ENCODE measurements at regions not wholly inside any gene's neighbourhood (a gene's known extent, or its start where the extent isn't known, plus 50 kb on each side); places are given as distances from the start of the nearest gene placed in this dataset.

- no peak overlapping the region for H2AK5ac ChIP-seq (ENCODE audit: low read length)
- no peak overlapping the region for H3K56ac ChIP-seq (ENCODE audit: low read length)
- no peak overlapping the region for H3K18ac ChIP-seq (ENCODE audit: low read length)
- H3K23ac ChIP-seq (ENCODE audit: low read length) = no peak overlapping the region
- no peaks in the 10 kb centered on the region for H3K4me1 ChIP-seq (ENCODE audit: control insufficient read depth, low read depth, low read length)
- H2BK15ac ChIP-seq (replicated peaks; ENCODE audit: low read depth) = no peak overlapping the region
- H3K4ac ChIP-seq (ENCODE audit: low read depth, low read length) = no peak overlapping the region
- H4K5ac ChIP-seq (ENCODE audit: low read length) = no peak overlapping the region
- no peak overlapping the region for H2BK120ac ChIP-seq (ENCODE audit: low read depth, low read length)
- H3K27me3 ChIP-seq (ENCODE audit: insufficient read depth, low read length, poor library complexity) = no peaks in the 10 kb centered on the region
- no peak overlapping the region for H3K9ac ChIP-seq (ENCODE audit: low read length)
- no peak overlapping the region for H2BK5ac ChIP-seq (ENCODE audit: low read length)
- H3K4me3 ChIP-seq (ENCODE audit: low read length) = no peak overlapping the region
- H3K27ac ChIP-seq (ENCODE audit: low read depth, low read length) = no peak overlapping the region
- no peak overlapping the region for H3K4me2 ChIP-seq (ENCODE audit: low read length)
- WGBS (ENCODE audit: extremely low coverage, insufficient coverage, low lambda C conversion rate) = no CpG with 5 or more reads among the region's 11 CpGs
- DNase-seq = no peak
- no peaks in the 10 kb centered on the region for H3K79me1 ChIP-seq (ENCODE audit: low read length)
- H3K79me2 ChIP-seq (ENCODE audit: control insufficient read depth, insufficient read depth, low read length) = no peaks in the 10 kb centered on the region
- H4K8ac ChIP-seq (ENCODE audit: low read depth, low read length) = no peak overlapping the region
- no peaks in the 10 kb centered on the region for H3K36me3 ChIP-seq (ENCODE audit: control insufficient read depth, insufficient read depth, low read length)
Measured at GRCh38 chr5:135239453-135240282, 159.4 kb downstream of the MACROH2A1 start.

GRCh38 chr5:135238622-135239452, 160.2 kb downstream of the MACROH2A1 start:
- Histone ChIP-seq H4K8ac (ENCODE audit: low read depth, low read length) (no peak overlapping the region), H3K79me2 (ENCODE audit: control insufficient read depth, insufficient read depth, low read length) (no peaks in the 10 kb centered on the region), H4K5ac (ENCODE audit: low read length) (no peak overlapping the region), H3K36me3 (ENCODE audit: control insufficient read depth, insufficient read depth, low read length) (no peaks in the 10 kb centered on the region), H2BK15ac (replicated peaks; ENCODE audit: low read depth) (no peak overlapping the region), H3K56ac (ENCODE audit: low read length) (no peak overlapping the region), H3K79me1 (ENCODE audit: low read length) (no peaks in the 10 kb centered on the region), H3K27ac (ENCODE audit: low read depth, low read length) (no peak overlapping the region), H2BK120ac (ENCODE audit: low read depth, low read length) (no peak overlapping the region), H2BK5ac (ENCODE audit: low read length) (no peak overlapping the region), H3K4me3 (ENCODE audit: low read length) (no peak overlapping the region), H3K27me3 (ENCODE audit: insufficient read depth, low read length, poor library complexity) (no peaks in the 10 kb centered on the region), H2AK5ac (ENCODE audit: low read length) (no peak overlapping the region), H3K4me2 (ENCODE audit: low read length) (no peak overlapping the region), H3K23ac (ENCODE audit: low read length) (no peak overlapping the region), H3K9ac (ENCODE audit: low read length) (no peak overlapping the region), H3K4ac (ENCODE audit: low read depth, low read length) (no peak overlapping the region), H3K4me1 (ENCODE audit: control insufficient read depth, low read depth, low read length) (no peaks in the 10 kb centered on the region), H3K18ac (ENCODE audit: low read length) (no peak overlapping the region)
- no peak for DNase-seq
- WGBS (ENCODE audit: extremely low coverage, insufficient coverage, low lambda C conversion rate) = no CpG with 5 or more reads among the region's 11 CpGs

GRCh38 chr5:135237748-135238103, 161.3 kb downstream of the MACROH2A1 start:
- Histone ChIP-seq H3K36me3 (ENCODE audit: control insufficient read depth, insufficient read depth, low read length) (no peaks in the 10 kb centered on the region), H3K79me1 (ENCODE audit: low read length) (no peaks in the 10 kb centered on the region), H3K27ac (ENCODE audit: low read depth, low read length) (no peak overlapping the region), H3K4me3 (ENCODE audit: low read length) (no peak overlapping the region), H3K27me3 (ENCODE audit: insufficient read depth, low read length, poor library complexity) (no peaks in the 10 kb centered on the region), H3K4me2 (ENCODE audit: low read length) (no peak overlapping the region), H3K18ac (ENCODE audit: low read length) (no peak overlapping the region), H3K23ac (ENCODE audit: low read length) (no peak overlapping the region), H2BK120ac (ENCODE audit: low read depth, low read length) (no peak overlapping the region), H2BK5ac (ENCODE audit: low read length) (no peak overlapping the region), H3K4ac (ENCODE audit: low read depth, low read length) (no peak overlapping the region), H3K4me1 (ENCODE audit: control insufficient read depth, low read depth, low read length) (no peaks in the 10 kb centered on the region), H3K79me2 (ENCODE audit: control insufficient read depth, insufficient read depth, low read length) (no peaks in the 10 kb centered on the region), H4K8ac (ENCODE audit: low read depth, low read length) (no peak overlapping the region), H4K5ac (ENCODE audit: low read length) (no peak overlapping the region), H2AK5ac (ENCODE audit: low read length) (no peak overlapping the region), H2BK15ac (replicated peaks; ENCODE audit: low read depth) (no peak overlapping the region), H3K9ac (ENCODE audit: low read length) (no peak overlapping the region), H3K56ac (ENCODE audit: low read length) (no peak overlapping the region)
- WGBS (ENCODE audit: extremely low coverage, insufficient coverage, low lambda C conversion rate) = no CpG with 5 or more reads among the region's 9 CpGs
- DNase-seq = no peak

- DNase-seq = no peak
- no peaks in the 10 kb centered on the region for H3K4me1 ChIP-seq (ENCODE audit: control insufficient read depth, low read depth, low read length)
Measured at GRCh38 chr5:135236908-135237747, 161.9 kb downstream of the MACROH2A1 start.

GRCh38 chr5:135236228-135236907, 162.7 kb downstream of the MACROH2A1 start:
- no peak overlapping the region for H3K23ac ChIP-seq (ENCODE audit: low read length)
- H2BK120ac ChIP-seq (ENCODE audit: low read depth, low read length) = no peak overlapping the region
- H3K79me1 ChIP-seq (ENCODE audit: low read length) = no peaks in the 10 kb centered on the region
- H3K36me3 ChIP-seq (ENCODE audit: control insufficient read depth, insufficient read depth, low read length) = no peaks in the 10 kb centered on the region
- no peak overlapping the region for H3K4ac ChIP-seq (ENCODE audit: low read depth, low read length)
- H2BK5ac ChIP-seq (ENCODE audit: low read length) = no peak overlapping the region
- no peak overlapping the region for H3K9ac ChIP-seq (ENCODE audit: low read length)
- H2BK15ac ChIP-seq (replicated peaks; ENCODE audit: low read depth) = no peak overlapping the region
- no peak overlapping the region for H3K4me2 ChIP-seq (ENCODE audit: low read length)
- no peak for DNase-seq
- H3K56ac ChIP-seq (ENCODE audit: low read length) = no peak overlapping the region
- H3K79me2 ChIP-seq (ENCODE audit: control insufficient read depth, insufficient read depth, low read length) = no peaks in the 10 kb centered on the region
- H3K4me1 ChIP-seq (ENCODE audit: control insufficient read depth, low read depth, low read length) = no peaks in the 10 kb centered on the region
- H3K27ac ChIP-seq (ENCODE audit: low read depth, low read length) = no peak overlapping the region
- no CpG with 5 or more reads among the region's 11 CpGs for WGBS (ENCODE audit: extremely low coverage, insufficient coverage, low lambda C conversion rate)
- no peak overlapping the region for H3K4me3 ChIP-seq (ENCODE audit: low read length)
- no peak overlapping the region for H4K5ac ChIP-seq (ENCODE audit: low read length)
- H3K27me3 ChIP-seq (ENCODE audit: insufficient read depth, low read length, poor library complexity) = no peaks in the 10 kb centered on the region
- no peak overlapping the region for H2AK5ac ChIP-seq (ENCODE audit: low read length)
- no peak overlapping the region for H4K8ac ChIP-seq (ENCODE audit: low read depth, low read length)
- no peak overlapping the region for H3K18ac ChIP-seq (ENCODE audit: low read length)

More at GRCh38 chr5:135236908-135237747, 161.9 kb downstream of the MACROH2A1 start:
- Histone ChIP-seq H3K27ac (ENCODE audit: low read depth, low read length) (no peak overlapping the region), H3K4me3 (ENCODE audit: low read length) (no peak overlapping the region), H3K4ac (ENCODE audit: low read depth, low read length) (no peak overlapping the region), H3K79me2 (ENCODE audit: control insufficient read depth, insufficient read depth, low read length) (no peaks in the 10 kb centered on the region), H2BK15ac (replicated peaks; ENCODE audit: low read depth) (no peak overlapping the region), H2AK5ac (ENCODE audit: low read length) (no peak overlapping the region), H3K56ac (ENCODE audit: low read length) (no peak overlapping the region), H3K36me3 (ENCODE audit: control insufficient read depth, insufficient read depth, low read length) (no peaks in the 10 kb centered on the region), H3K18ac (ENCODE audit: low read length) (no peak overlapping the region), H4K8ac (ENCODE audit: low read depth, low read length) (no peak overlapping the region), H4K5ac (ENCODE audit: low read length) (no peak overlapping the region), H3K9ac (ENCODE audit: low read length) (no peak overlapping the region), H3K79me1 (ENCODE audit: low read length) (no peaks in the 10 kb centered on the region), H3K23ac (ENCODE audit: low read length) (no peak overlapping the region), H3K4me2 (ENCODE audit: low read length) (no peak overlapping the region), H2BK5ac (ENCODE audit: low read length) (no peak overlapping the region), H2BK120ac (ENCODE audit: low read depth, low read length) (no peak overlapping the region), H3K27me3 (ENCODE audit: insufficient read depth, low read length, poor library complexity) (no peaks in the 10 kb centered on the region)
- no CpG with 5 or more reads among the region's 9 CpGs for WGBS (ENCODE audit: extremely low coverage, insufficient coverage, low lambda C conversion rate)
